GM12878 (cell line): ENCODE measurements at regions not wholly inside any gene's neighbourhood (a gene's known extent, or its start where the extent isn't known, plus 50 kb on each side); places are given as distances from the start of the nearest gene placed in this dataset.

Experiments used
- ATAC-seq: fragments of 200-7000 bp; cut with Tn5 transposase; 3 replicates; pipeline ENCODE4 v1.9.1; 2020; ENCODE audit warnings: mild to moderate bottlenecking, moderate library complexity
- BruUV-seq: library from RNA; stranded (reverse); fragments of 400-500 nt; replicated peaks from 2 replicates; lab custom pipeline; 2021; lab: Mats Ljungman, UMichigan
- CTCF ChIA-PET: fragments of 300-600 bp; sonication (Branson Sonifier 250); formaldehyde crosslinking; extraction: SDS; loops from one replicate; lab custom pipeline; 2021; ENCODE audit warnings: inconsistent platforms; lab: Yijun Ruan, JAX
- POLR2A ChIA-PET: fragments of 350-600 bp; formaldehyde crosslinking; extraction: SDS; loops from one replicate; lab custom pipeline; 2021; ENCODE audit warnings: inconsistent platforms; lab: Charles Lee
- RAD21 ChIA-PET: fragments of 300-600 bp; sonication (Branson Sonifier 250); formaldehyde crosslinking; loops from one replicate; lab custom pipeline; 2023; ENCODE audit warnings: antibody characterized with exemption; ENCODE audit not compliant: unreplicated experiment; lab: Charles Lee
- SMC1A ChIA-PET: fragments of 300-600 bp; sonication (Branson Sonifier 250); formaldehyde crosslinking; loops from one replicate; lab custom pipeline; 2023; ENCODE audit not compliant: unreplicated experiment, uncharacterized antibody; lab: Charles Lee
- DNase-seq: peaks from one replicate; pipeline ENCODE4 v3.0.0-alpha.2; 2011; ENCODE audit warnings: low read depth, low spot score
- FAIRE-seq: peaks from 3 replicates; lab custom pipeline; 2011; peaks lifted over from hg19 to GRCh38; lab: Jason Lieb, UNC
- H2AFZ ChIP-seq: 2 replicates; pipeline ENCODE4 v1.6.0; 2011; ENCODE audit warnings: low read depth, low read length, control low read depth; ENCODE audit not compliant: control insufficient read depth
- H3K27ac ChIP-seq: 2 replicates; pipeline ENCODE4 v1.5.1; 2011; ENCODE audit warnings: control low read depth; ENCODE audit not compliant: control insufficient read depth, insufficient read depth
- H3K27me3 ChIP-seq, 2 experiments: replicated peaks in 1 of 2; 2 replicates each; pipeline versions ENCODE4 v1.6.0 to v1.6.1; 2011; ENCODE audit warnings: low read length in 1 of 2; ENCODE audit not compliant: control insufficient read depth in 2 of 2, insufficient read depth in 2 of 2
- H3K36me3 ChIP-seq, 2 experiments: 2 replicates each; pipeline ENCODE4 v1.5.1; 2011; ENCODE audit warnings: low read length in 1 of 2; ENCODE audit not compliant: control insufficient read depth in 2 of 2, insufficient read depth in 2 of 2
- H3K4me1 ChIP-seq: 2 replicates; pipeline ENCODE4 v1.6.1; 2011; ENCODE audit warnings: mild to moderate bottlenecking, low read length, moderate library complexity, mixed read lengths; ENCODE audit not compliant: control insufficient read depth, insufficient read depth
- H3K4me2 ChIP-seq: 2 replicates; pipeline ENCODE4 v1.6.0; 2011; ENCODE audit warnings: control low read depth; ENCODE audit not compliant: control insufficient read depth, insufficient read depth
- H3K4me3 ChIP-seq: fragments of 200-600 bp; sonication (generic); 2 replicates; pipeline ENCODE4 v1.5.1; 2016
- H3K79me2 ChIP-seq: 2 replicates; pipeline ENCODE4 v1.6.0; 2011; ENCODE audit warnings: low read length; ENCODE audit not compliant: control insufficient read depth, insufficient read depth
- H3K9ac ChIP-seq: 2 replicates; pipeline ENCODE4 v1.8.0; 2011; ENCODE audit warnings: low read length, control low read depth, mixed read lengths; ENCODE audit not compliant: control insufficient read depth, insufficient read depth
- H3K9me3 ChIP-seq: replicated peaks from 3 replicates; pipeline ENCODE4 v1.5.1; 2011; ENCODE audit warnings: mild to moderate bottlenecking, low read length; ENCODE audit not compliant: control insufficient read depth, insufficient read depth
- H4K20me1 ChIP-seq: 2 replicates; pipeline ENCODE4 v1.6.0; 2011; ENCODE audit not compliant: control insufficient read depth, insufficient read depth
- BMI1 ChIP-seq: fragments of 450-650 bp; IDR thresholded peaks from 2 replicates; pipeline ENCODE4 v1.6.1; 2016; ENCODE audit warnings: mild to moderate bottlenecking, moderate library complexity, borderline replicate concordance
- CREM ChIP-seq: IDR thresholded peaks from 2 replicates; pipeline ENCODE4 v1.6.1; 2014; ENCODE audit warnings: antibody characterized with exemption, low read depth
- CTCF ChIP-seq, 3 experiments: IDR thresholded peaks in 2 of 3; conservative IDR thresholded peaks in 1 of 3; 2 replicates each; pipeline ENCODE4 v1.5.1; 2011; ENCODE audit warnings: low read depth in 3 of 3, low read length in 3 of 3, mild to moderate bottlenecking in 3 of 3, control low read depth in 2 of 3, moderate library complexity in 2 of 3, inconsistent platforms in 1 of 3, mixed read lengths in 1 of 3; ENCODE audit not compliant: control insufficient read depth in 2 of 3, insufficient read depth in 1 of 3; ENCODE audit errors: extremely low read depth in 1 of 3
- EED ChIP-seq: sonication (generic); IDR thresholded peaks from 2 replicates; pipeline ENCODE4 v1.6.1; 2016; ENCODE audit warnings: antibody characterized with exemption, low read depth
- EZH2 ChIP-seq: IDR thresholded peaks from 2 replicates; pipeline ENCODE4 v1.6.1; 2012; ENCODE audit warnings: low read depth, mild to moderate bottlenecking, control low read depth, inconsistent platforms, low read length, borderline replicate concordance; ENCODE audit not compliant: control insufficient read depth
- HDAC2 ChIP-seq: fragments of 200-600 bp; sonication (generic); IDR thresholded peaks from 2 replicates; pipeline ENCODE4 v1.6.1; 2017
- HDAC6 ChIP-seq: fragments of 200-600 bp; sonication (generic); IDR thresholded peaks from one replicate; pipeline ENCODE4 v1.8.0; 2017; ENCODE audit warnings: antibody characterized with exemption; ENCODE audit not compliant: unreplicated experiment
- MAX ChIP-seq: IDR thresholded peaks from 2 replicates; pipeline ENCODE4 v1.6.1; 2012; ENCODE audit warnings: low read depth, low read length, improper control_type of control experiment
- MTA2 ChIP-seq: fragments of 450-650 bp; IDR thresholded peaks from 2 replicates; pipeline ENCODE4 v1.6.1; 2016; ENCODE audit warnings: low read depth, mild to moderate bottlenecking, moderate library complexity
- PAX8 ChIP-seq: fragments of 450-650 bp; IDR thresholded peaks from 2 replicates; pipeline ENCODE4 v1.6.1; 2017; ENCODE audit warnings: mild to moderate bottlenecking, moderate library complexity
- POLR2AphosphoS2 ChIP-seq: IDR thresholded peaks from 2 replicates; pipeline ENCODE4 v1.6.1; 2011; ENCODE audit warnings: low read depth, mild to moderate bottlenecking, low read length, improper control_type of control experiment, moderate library complexity
- POLR2AphosphoS5 ChIP-seq: IDR thresholded peaks from 2 replicates; pipeline ENCODE4 v1.6.1; 2011; ENCODE audit warnings: mild to moderate bottlenecking, low read length, inconsistent platforms
- POU2F2 ChIP-seq: IDR thresholded peaks from 3 replicates; pipeline ENCODE4 v1.6.1; 2011; ENCODE audit warnings: low read depth, mild to moderate bottlenecking, low read length, borderline replicate concordance
- RBBP5 ChIP-seq: fragments of 200-600 bp; sonication (generic); conservative IDR thresholded peaks from 2 replicates; pipeline ENCODE4 v1.6.1; 2016
- USF1 ChIP-seq: IDR thresholded peaks from 2 replicates; pipeline ENCODE4 v1.6.1; 2011; ENCODE audit warnings: borderline replicate concordance, low read depth, mild to moderate bottlenecking, moderate library complexity, mixed read lengths, low read length; ENCODE audit not compliant: insufficient read depth; ENCODE audit errors: extremely low read length
- USF2 ChIP-seq: IDR thresholded peaks from 2 replicates; pipeline ENCODE4 v1.6.1; 2011; ENCODE audit warnings: low read depth, low read length, improper control_type of control experiment, borderline replicate concordance
- in situ Hi-C: fragments of 300-500 bp; cut with MboI; formaldehyde crosslinking; loops from 9 replicates; pipeline ENCODE4 v1.14.3; 2018; ENCODE audit warnings: mixed read lengths
- intact Hi-C: fragments of 100-400 bp; cut with micrococcal nuclease; formaldehyde crosslinking; loops from one replicate; pipeline ENCODE4 v1.14.2; 2022; ENCODE audit not compliant: unreplicated experiment

- Histone ChIP-seq H3K27ac (no peak overlapping the region), H3K4me2 (no peak overlapping the region), H3K27me3 (no peaks in the 10 kb centered on the region), H4K20me1 (no peaks in the 10 kb centered on the region), H3K79me2 (no peaks in the 10 kb centered on the region)
- FAIRE-seq (no peak), ATAC-seq (no peak)
- SMC1A ChIA-PET: no interaction called here
- TF ChIP-seq HDAC2 (no peak), MAX (no peak), PAX8 (no peak), EED (no peak), USF1 (no peak), RBBP5 (no peak), CTCF (IDR thresholded peaks at IDR 0.05 in 2 of 3, conservative IDR thresholded peaks at IDR 0.05 in 1 of 3; ENCODE audit: control insufficient read depth in 2 of 3, extremely low read depth in 1 of 3, insufficient read depth in 1 of 3, low read depth in 3 of 3, low read length in 3 of 3) (no peak), POU2F2 (no peak), EZH2 (no peak), USF2 (no peak), MTA2 (no peak), POLR2AphosphoS2 (no peak), HDAC6 (no peak), CREM (no peak), BMI1 (no peak), POLR2AphosphoS5 (no peak)
- TF ChIP-seq, all 136 proteins: peak for 0
- ChIA-PET CTCF (no interaction called here), RAD21 (no interaction called here), POLR2A (no interaction called here)
- Histone ChIP-seq H3K4me1 (no peaks in the 10 kb centered on the region), H2AFZ (no peak overlapping the region), H3K4me3 (no peak overlapping the region), H3K9ac (no peak overlapping the region), H3K36me3 (no peaks in the 10 kb centered on the region), H3K9me3 (no peaks in the 10 kb centered on the region)
- no TSS peak for BruUV-seq
- intact Hi-C loops: no loop called here
- in situ Hi-C loops: no loop called here
- DNase-seq: no peak
Observed at GRCh38 chr7:89958525-89959068, 195.7 kb upstream of the STEAP1 start.
